ENCODE measurements at regions not wholly inside any gene's neighbourhood (a gene's known extent, or its start where the extent isn't known, plus 50 kb on each side); places are given as distances from the start of the nearest gene placed in this dataset.

GRCh38 chr7:17396692-17397091 is 98.2 kb downstream of the AHR start:
- DNase-seq (ENCODE audit: low spot score) = no peak
- in situ Hi-C loops (cut with MboI; ENCODE audit: low pct_unique_long_range_greater_than_20kb, low sequenced_read_pairs, unreplicated experiment) = no loop called here
- no peak for TF ChIP-seq CTCF (IDR thresholded peaks at IDR 0.05; ENCODE audit: extremely low read depth, insufficient read depth, missing control alignments)

- peak; percentile 24 for DNase-seq (ENCODE audit: low spot score)
- no peak for TF ChIP-seq CTCF (IDR thresholded peaks at IDR 0.05; ENCODE audit: extremely low read depth, insufficient read depth, missing control alignments)
- in situ Hi-C loops (cut with MboI; ENCODE audit: low pct_unique_long_range_greater_than_20kb, low sequenced_read_pairs, unreplicated experiment) = no loop called here
Observed at GRCh38 chr7:17401791-17402627, 103.6 kb downstream of the AHR start.

GRCh38 chr7:17402628-17403278 is 104.3 kb downstream of the AHR start:
- in situ Hi-C loops (cut with MboI; ENCODE audit: low pct_unique_long_range_greater_than_20kb, low sequenced_read_pairs, unreplicated experiment) = no loop called here
- TF ChIP-seq CTCF (IDR thresholded peaks at IDR 0.05; ENCODE audit: extremely low read depth, insufficient read depth, missing control alignments) = no peak
- DNase-seq (ENCODE audit: low spot score) = peak; percentile 46

- in situ Hi-C loops (cut with MboI; ENCODE audit: low pct_unique_long_range_greater_than_20kb, low sequenced_read_pairs, unreplicated experiment) = no loop called here
- DNase-seq (ENCODE audit: low spot score) = no peak
Observed at GRCh38 chr7:17404006-17404405, 105.6 kb downstream of the AHR start.

GRCh38 chr7:17405786-17406185 is 107.3 kb downstream of the AHR start:
- in situ Hi-C loops (cut with MboI; ENCODE audit: low pct_unique_long_range_greater_than_20kb, low sequenced_read_pairs, unreplicated experiment) = no loop called here
- DNase-seq (ENCODE audit: low spot score) = no peak
- no peak for TF ChIP-seq CTCF (IDR thresholded peaks at IDR 0.05; ENCODE audit: extremely low read depth, insufficient read depth, missing control alignments)

More at GRCh38 chr7:17404006-17404405, 105.6 kb downstream of the AHR start:
- no peak for TF ChIP-seq CTCF (IDR thresholded peaks at IDR 0.05; ENCODE audit: extremely low read depth, insufficient read depth, missing control alignments)

GRCh38 chr7:17406738-17407137 is 108.3 kb downstream of the AHR start:
- no peak for DNase-seq (ENCODE audit: low spot score)
- TF ChIP-seq CTCF (IDR thresholded peaks at IDR 0.05; ENCODE audit: extremely low read depth, insufficient read depth, missing control alignments) = no peak
- in situ Hi-C loops (cut with MboI; ENCODE audit: low pct_unique_long_range_greater_than_20kb, low sequenced_read_pairs, unreplicated experiment) = no loop called here
